Uterus (tissue), 3 donors: ENCODE measurements at regions not wholly inside any gene's neighbourhood (a gene's known extent, or its start where the extent isn't known, plus 50 kb on each side); places are given as distances from the start of the nearest gene placed in this dataset.
"Not testable (repeated sequence)": the region's sequence is repeated elsewhere in the genome, so short reads cannot be mapped to it uniquely, and the experiment has no call there.

Experiments used
- DNase-seq, 2 donors: peaks; one replicate each; pipeline ENCODE4 v3.0.0-alpha.2; 2019 to 2020
- H3K27ac ChIP-seq, 2 donors: fragments of 200-600 bp; sonication (generic); 1 replicate in 1 of 2; 2 replicates in 1 of 2; pipeline ENCODE4 v1.5.1; 2016 to 2018
- H3K27me3 ChIP-seq, 2 donors: fragments of 200-600 bp; sonication (generic); one replicate each; pipeline ENCODE4 v1.5.1; 2018 to 2019; ENCODE audit warnings: control low read depth in 1 of 2
- H3K36me3 ChIP-seq, 2 donors: fragments of 200-600 bp; sonication (generic); one replicate each; pipeline ENCODE4 v1.5.1; 2019; ENCODE audit warnings: control low read depth in 1 of 2
- H3K4me1 ChIP-seq, 2 donors: fragments of 200-600 bp; sonication (generic); one replicate each; pipeline ENCODE4 v1.5.1; 2018 to 2019; ENCODE audit warnings: control low read depth in 1 of 2
- H3K4me3 ChIP-seq, 2 donors: fragments of 200-600 bp; sonication (generic); 1 replicate in 1 of 2; 2 replicates in 1 of 2; pipeline ENCODE4 v1.5.1; 2018 to 2019; ENCODE audit warnings: mild to moderate bottlenecking in 1 of 2
- H3K9me3 ChIP-seq, 2 donors: fragments of 200-600 bp; sonication (generic); one replicate each; pipeline ENCODE4 v1.5.1; 2019; ENCODE audit warnings: control low read depth in 1 of 2
- POLR2A ChIP-seq, 2 donors: fragments of 450-650 bp; IDR thresholded peaks; one replicate each; pipeline ENCODE4 v1.6.1; 2016; ENCODE audit warnings: antibody characterized with exemption in 2 of 2, mild to moderate bottlenecking in 1 of 2, moderate library complexity in 1 of 2
- intact Hi-C: fragments of 100-400 bp; cut with DNase I; formaldehyde crosslinking; loops from one replicate; pipeline ENCODE4 v1.15.1; 2023; ENCODE audit warnings: low total_unique reads
- TF ChIP-seq, protein P1 (sequence below), 4 experiments: fragments of 200-600 bp in 2 of 4; fragments of 450-650 bp in 2 of 4; sonication (generic) in 2 of 4; IDR thresholded peaks; one replicate each; pipeline ENCODE4 v1.5.1; 2016 to 2019; ENCODE audit warnings: antibody characterized with exemption in 4 of 4, mild to moderate bottlenecking in 2 of 4, moderate library complexity in 1 of 4
- donor health status: DM: yes; HTN: yes; CAD: no.

DNA sequence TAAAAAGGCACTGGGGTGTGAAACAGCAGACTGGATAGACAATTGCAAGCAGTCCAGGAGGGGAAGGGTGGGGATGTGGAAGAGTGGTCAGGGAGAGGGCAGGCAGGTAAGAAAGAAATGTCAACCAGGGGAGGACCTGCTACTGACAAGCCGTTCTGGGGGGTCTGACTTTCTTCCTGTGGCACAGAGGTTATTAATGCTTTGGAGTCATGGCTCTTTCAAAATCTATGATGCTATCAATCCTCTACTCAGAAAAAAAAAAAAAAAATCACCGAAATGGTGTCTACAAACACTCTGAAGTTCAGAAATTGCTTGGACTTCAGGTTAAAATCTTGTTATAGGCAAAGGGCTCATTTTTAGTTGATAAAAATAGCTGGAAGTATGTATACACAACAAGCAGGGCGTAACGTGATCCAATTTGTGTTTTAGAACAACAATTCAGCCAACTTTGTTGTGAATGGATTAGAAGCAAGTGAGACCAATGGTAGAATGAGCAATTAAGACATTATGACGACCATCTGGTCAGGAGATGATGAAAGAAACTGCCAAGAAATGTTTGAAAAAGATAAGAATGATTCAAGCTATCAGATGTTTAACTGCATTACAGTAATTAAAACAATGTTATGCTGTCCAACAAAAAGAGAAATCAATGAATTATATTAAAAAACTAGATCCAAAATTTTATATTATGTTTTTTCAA lies 255.2 kb downstream of the DEPDC1B start:
- TF ChIP-seq POLR2A (IDR thresholded peaks at IDR 0.05) = no peak
- TF ChIP-seq, protein P1, sequence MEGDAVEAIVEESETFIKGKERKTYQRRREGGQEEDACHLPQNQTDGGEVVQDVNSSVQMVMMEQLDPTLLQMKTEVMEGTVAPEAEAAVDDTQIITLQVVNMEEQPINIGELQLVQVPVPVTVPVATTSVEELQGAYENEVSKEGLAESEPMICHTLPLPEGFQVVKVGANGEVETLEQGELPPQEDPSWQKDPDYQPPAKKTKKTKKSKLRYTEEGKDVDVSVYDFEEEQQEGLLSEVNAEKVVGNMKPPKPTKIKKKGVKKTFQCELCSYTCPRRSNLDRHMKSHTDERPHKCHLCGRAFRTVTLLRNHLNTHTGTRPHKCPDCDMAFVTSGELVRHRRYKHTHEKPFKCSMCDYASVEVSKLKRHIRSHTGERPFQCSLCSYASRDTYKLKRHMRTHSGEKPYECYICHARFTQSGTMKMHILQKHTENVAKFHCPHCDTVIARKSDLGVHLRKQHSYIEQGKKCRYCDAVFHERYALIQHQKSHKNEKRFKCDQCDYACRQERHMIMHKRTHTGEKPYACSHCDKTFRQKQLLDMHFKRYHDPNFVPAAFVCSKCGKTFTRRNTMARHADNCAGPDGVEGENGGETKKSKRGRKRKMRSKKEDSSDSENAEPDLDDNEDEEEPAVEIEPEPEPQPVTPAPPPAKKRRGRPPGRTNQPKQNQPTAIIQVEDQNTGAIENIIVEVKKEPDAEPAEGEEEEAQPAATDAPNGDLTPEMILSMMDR (IDR thresholded peaks at IDR 0.05) = no peak
- intact Hi-C loops = no loop called here
- Histone ChIP-seq H3K9me3 (no peaks in the 10 kb centered on the region), H3K4me1 (no peaks in the 10 kb centered on the region), H3K27me3 (no peaks in the 10 kb centered on the region), H3K36me3 (no peaks in the 10 kb centered on the region), H3K4me3 (no peak overlapping the region), H3K27ac (no peak overlapping the region)
- no peak for DNase-seq

DNA sequence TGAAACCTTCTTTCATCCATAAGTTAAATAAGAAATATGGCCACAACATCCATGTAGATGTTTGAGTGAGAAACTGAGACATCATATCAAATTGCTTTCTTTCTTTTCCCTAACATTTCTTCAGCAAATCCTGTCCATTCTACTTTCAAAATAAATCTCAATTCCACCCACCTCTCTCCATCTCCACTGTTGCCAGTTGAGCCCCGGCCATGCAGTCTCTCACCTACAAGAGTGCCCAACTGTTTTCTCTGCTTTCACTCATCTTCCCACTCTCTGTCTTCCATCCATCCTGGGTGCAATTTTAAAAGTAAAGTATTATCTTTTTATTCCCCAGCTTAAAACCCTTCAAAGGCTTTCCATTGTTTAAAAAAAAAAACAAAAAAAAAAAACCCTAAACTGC lies 260.4 kb downstream of the DEPDC1B start:
- Histone ChIP-seq H3K9me3 (no peaks in the 10 kb centered on the region), H3K27me3 (no peaks in the 10 kb centered on the region), H3K4me1 (no peaks in the 10 kb centered on the region), H3K36me3 (no peaks in the 10 kb centered on the region), H3K4me3 (no peak overlapping the region), H3K27ac (no peak overlapping the region)
- DNase-seq = no peak
- intact Hi-C loops = no loop called here
- TF ChIP-seq, protein P1 (IDR thresholded peaks at IDR 0.05) = no peak
- no peak for TF ChIP-seq POLR2A (IDR thresholded peaks at IDR 0.05)

DNA sequence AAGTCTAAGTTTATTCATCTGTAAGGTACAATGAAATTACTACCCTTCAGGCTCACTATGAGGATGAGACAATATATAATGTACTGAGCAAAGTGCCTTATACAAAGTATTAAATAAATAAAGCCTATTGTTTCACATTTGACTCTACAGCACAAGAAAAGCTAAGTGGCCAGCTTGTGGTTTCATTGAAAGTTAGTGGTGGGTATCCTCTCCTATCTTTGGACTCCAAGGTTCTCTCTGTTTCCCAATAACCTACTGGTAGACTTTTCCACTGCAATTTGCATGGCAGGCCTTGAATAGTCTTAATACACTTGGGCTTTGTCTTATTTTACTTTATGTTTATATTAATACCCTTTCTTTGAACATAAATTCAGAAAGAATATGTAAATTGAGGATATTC lies 262.7 kb downstream of the DEPDC1B start:
- Histone ChIP-seq H3K27me3 (no peaks in the 10 kb centered on the region), H3K9me3 (no peaks in the 10 kb centered on the region), H3K4me3 (no peak overlapping the region), H3K27ac (no peak overlapping the region), H3K4me1 (no peaks in the 10 kb centered on the region), H3K36me3 (no peaks in the 10 kb centered on the region)
- no peak for DNase-seq
- TF ChIP-seq, protein P1 (IDR thresholded peaks at IDR 0.05) = no peak
- TF ChIP-seq POLR2A (IDR thresholded peaks at IDR 0.05) = no peak
- intact Hi-C loops = no loop called here

DNA sequence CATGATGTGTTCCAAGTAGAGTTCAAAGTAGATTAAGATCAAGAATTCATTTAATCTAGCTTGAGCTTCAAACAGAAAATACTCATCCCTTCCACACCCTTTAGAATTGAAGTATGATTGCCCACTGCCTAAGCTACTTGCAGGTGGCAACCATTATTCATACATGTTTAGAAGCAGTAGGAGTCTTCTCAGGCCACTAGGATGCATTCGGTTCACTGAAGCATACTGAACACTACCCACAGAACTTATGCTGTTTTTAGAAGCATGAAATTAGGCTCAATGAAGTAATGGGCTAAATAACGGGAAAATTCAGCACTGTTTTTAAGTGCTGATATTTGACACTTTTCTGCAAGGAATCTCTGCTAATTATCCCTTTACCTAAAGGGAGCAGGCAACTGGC lies 263.4 kb downstream of the DEPDC1B start:
- no peak overlapping the region for H3K27ac ChIP-seq
- intact Hi-C loops = no loop called here

DNA sequence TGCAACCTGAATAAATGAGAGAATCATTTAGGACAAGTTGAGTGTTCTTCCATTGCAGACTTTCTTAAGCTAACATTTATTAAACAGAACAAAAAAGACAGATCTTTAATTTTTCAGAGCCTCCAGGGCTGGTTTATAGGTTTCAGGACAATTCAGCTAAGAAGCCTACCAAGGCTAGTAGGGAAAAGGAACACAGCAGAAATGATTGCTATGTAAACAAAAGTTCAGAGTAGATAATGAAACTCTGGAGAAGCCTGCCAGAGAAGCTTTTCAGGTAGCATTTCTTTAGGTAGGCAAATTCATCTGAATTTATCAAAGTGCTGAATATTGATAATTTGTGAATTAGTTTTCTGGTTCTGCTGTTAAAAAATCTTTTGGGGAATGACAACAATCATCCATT lies 264.2 kb downstream of the DEPDC1B start:
- Histone ChIP-seq H3K4me3 (no peak overlapping the region), H3K4me1 (no peaks in the 10 kb centered on the region), H3K27ac (no peak overlapping the region), H3K9me3 (no peaks in the 10 kb centered on the region), H3K27me3 (no peaks in the 10 kb centered on the region), H3K36me3 (no peaks in the 10 kb centered on the region)
- TF ChIP-seq, protein P1 (IDR thresholded peaks at IDR 0.05) = no peak
- TF ChIP-seq POLR2A (IDR thresholded peaks at IDR 0.05) = no peak
- DNase-seq = no peak
- intact Hi-C loops = no loop called here

More for the DNA sequence above, 263.4 kb downstream of the DEPDC1B start:
- Histone ChIP-seq H3K4me1 (no peaks in the 10 kb centered on the region), H3K9me3 (no peaks in the 10 kb centered on the region), H3K27me3 (no peaks in the 10 kb centered on the region), H3K36me3 (no peaks in the 10 kb centered on the region), H3K4me3 (no peak overlapping the region)
- no peak for TF ChIP-seq POLR2A (IDR thresholded peaks at IDR 0.05)
- TF ChIP-seq, protein P1 (IDR thresholded peaks at IDR 0.05) = no peak
- DNase-seq = no peak

DNA sequence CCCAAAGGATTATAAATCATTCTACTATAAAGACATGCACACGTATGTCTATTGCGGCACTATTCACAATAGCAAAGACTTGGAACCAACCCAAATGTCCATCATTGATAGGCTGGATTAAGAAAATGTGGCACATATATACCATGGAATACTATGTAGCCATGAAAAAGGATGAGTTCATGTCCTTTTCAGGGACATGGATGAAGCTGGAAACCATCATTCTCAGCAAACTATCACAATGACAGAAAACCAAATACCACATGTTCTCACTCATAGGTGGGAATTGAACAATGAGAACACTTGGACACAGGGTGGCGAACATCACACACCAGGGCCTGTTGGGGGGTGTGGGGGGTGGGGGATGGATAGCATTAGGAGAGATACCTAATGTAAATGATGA lies 273.8 kb downstream of the DEPDC1B start:
- H3K4me1 ChIP-seq, H3K27ac ChIP-seq, H3K27me3 ChIP-seq, intact Hi-C loops, DNase-seq, H3K9me3 ChIP-seq, H3K4me3 ChIP-seq, H3K36me3 ChIP-seq: not testable (repeated sequence)

DNA sequence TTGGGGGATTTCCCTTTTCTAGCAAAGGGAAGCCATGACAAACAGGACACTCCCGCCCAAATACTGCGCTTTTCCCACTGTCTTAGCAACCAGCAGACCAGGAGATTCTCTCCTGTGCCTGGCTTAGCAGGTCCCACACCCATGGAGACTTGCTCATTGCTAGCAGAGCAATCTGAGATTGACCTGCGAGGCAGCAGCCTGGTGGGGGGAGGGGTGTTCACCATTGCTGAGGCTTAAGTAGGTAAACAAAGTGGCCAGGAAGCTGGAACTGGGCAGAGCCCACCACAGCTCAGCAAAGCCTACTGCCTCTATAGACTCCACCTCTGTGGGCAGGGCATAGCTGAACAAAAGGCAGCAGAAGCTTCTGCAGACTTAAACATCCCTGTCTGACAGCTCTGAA lies 279.2 kb downstream of the DEPDC1B start:
- H3K36me3 ChIP-seq, intact Hi-C loops, DNase-seq: not testable (repeated sequence)

More for the DNA sequence above, 279.2 kb downstream of the DEPDC1B start:
- H3K4me3 ChIP-seq, H3K9me3 ChIP-seq, H3K4me1 ChIP-seq, H3K27me3 ChIP-seq, H3K27ac ChIP-seq: not testable (repeated sequence)
